DOHH2 (cell line): ENCODE measurements at regions not wholly inside any gene's neighbourhood (a gene's known extent, or its start where the extent isn't known, plus 50 kb on each side); places are given as distances from the start of the nearest gene placed in this dataset.

Experiments
- H3F3A ChIP-seq: fragments of 200-600 bp; sonication (generic), shearing (Covaris generic); 2 replicates; pipeline ENCODE4 v1.6.0; 2016; ENCODE audit warnings: antibody characterized with exemption, mild to moderate bottlenecking; ENCODE audit not compliant: control insufficient read depth, insufficient read depth
- H3K27ac ChIP-seq: fragments of 200-600 bp; sonication (generic); 2 replicates; pipeline ENCODE4 v1.5.1; 2014; ENCODE audit warnings: low read depth, mild to moderate bottlenecking, low read length, moderate library complexity
- H3K27me3 ChIP-seq: fragments of 200-600 bp; sonication (generic); 2 replicates; pipeline ENCODE4 v1.6.1; 2014; ENCODE audit warnings: mild to moderate bottlenecking, low read length, mixed read lengths; ENCODE audit not compliant: control insufficient read depth
- H3K36me3 ChIP-seq: fragments of 200-600 bp; sonication (generic); 2 replicates; pipeline ENCODE4 v1.6.1; 2014; ENCODE audit warnings: mild to moderate bottlenecking, low read length, moderate library complexity, mixed read lengths; ENCODE audit not compliant: control insufficient read depth
- H3K4me1 ChIP-seq: fragments of 200-600 bp; sonication (generic); 2 replicates; pipeline ENCODE4 v1.6.1; 2014; ENCODE audit warnings: mild to moderate bottlenecking, low read length, mixed read lengths; ENCODE audit not compliant: control insufficient read depth
- H3K4me2 ChIP-seq: fragments of 200-600 bp; sonication (generic); 2 replicates; pipeline ENCODE4 v1.6.0; 2014; ENCODE audit warnings: mild to moderate bottlenecking, low read length, moderate library complexity
- H3K4me3 ChIP-seq: fragments of 200-600 bp; sonication (generic); 2 replicates; pipeline ENCODE4 v1.5.1; 2014; ENCODE audit warnings: mild to moderate bottlenecking, low read length, mixed read lengths
- H3K79me2 ChIP-seq: fragments of 200-600 bp; sonication (generic); 2 replicates; pipeline ENCODE4 v1.6.1; 2014; ENCODE audit warnings: mild to moderate bottlenecking, low read length, mixed read lengths; ENCODE audit not compliant: control insufficient read depth
- H3K9me2 ChIP-seq: fragments of 200-600 bp; sonication (generic); replicated peaks from 2 replicates; pipeline ENCODE4 v1.6.1; 2014; ENCODE audit warnings: mild to moderate bottlenecking, low read length, mixed read lengths; ENCODE audit not compliant: control insufficient read depth
- H3K9me3 ChIP-seq: fragments of 200-600 bp; sonication (generic); 2 replicates; pipeline ENCODE4 v1.6.1; 2014; ENCODE audit warnings: antibody characterized with exemption, low read length, mixed read lengths; ENCODE audit not compliant: control insufficient read depth, insufficient read depth
- H4K20me1 ChIP-seq: fragments of 200-600 bp; sonication (generic); 2 replicates; pipeline ENCODE4 v1.6.0; 2014; ENCODE audit warnings: low read depth, mild to moderate bottlenecking, antibody characterized with exemption, low read length, moderate library complexity; ENCODE audit not compliant: control insufficient read depth, insufficient read depth
- CTCF ChIP-seq: fragments of 200-600 bp; sonication (generic); IDR thresholded peaks from one replicate; pipeline ENCODE4 v1.5.1; 2014; ENCODE audit warnings: antibody characterized with exemption, mild to moderate bottlenecking, low read depth, low read length; ENCODE audit not compliant: poor library complexity, severe bottlenecking
- EZH2phosphoT487 ChIP-seq: fragments of 200-600 bp; sonication (generic); IDR thresholded peaks from 2 replicates; pipeline ENCODE4 v1.6.1; 2017; ENCODE audit warnings: borderline replicate concordance, mild to moderate bottlenecking, antibody characterized with exemption, low read length, moderate library complexity, mixed read lengths

GRCh38 chr14:82595466-82595865 lies 1061.8 kb upstream of the SEL1L start:
- no peaks in the 10 kb centered on the region for H4K20me1 ChIP-seq
- no peak overlapping the region for H3K4me3 ChIP-seq
- H3K79me2 ChIP-seq: no peaks in the 10 kb centered on the region
- H3F3A ChIP-seq: no peaks in the 10 kb centered on the region
- H3K4me1 ChIP-seq: no peaks in the 10 kb centered on the region
- H3K9me3 ChIP-seq: no peaks in the 10 kb centered on the region
- no peaks in the 10 kb centered on the region for H3K9me2 ChIP-seq
- H3K27ac ChIP-seq: no peak overlapping the region
- no peak overlapping the region for H3K4me2 ChIP-seq
- H3K36me3 ChIP-seq: no peaks in the 10 kb centered on the region
- H3K27me3 ChIP-seq: no peaks in the 10 kb centered on the region
- TF ChIP-seq EZH2phosphoT487 (no peak), CTCF (no peak)

- H3K36me3 ChIP-seq: no peaks in the 10 kb centered on the region
- TF ChIP-seq CTCF (no peak), EZH2phosphoT487 (no peak)
- H3K4me1 ChIP-seq: no peaks in the 10 kb centered on the region
- no peak overlapping the region for H3K4me2 ChIP-seq
- no peaks in the 10 kb centered on the region for H3K9me3 ChIP-seq
- H3K27me3 ChIP-seq: no peaks in the 10 kb centered on the region
- no peaks in the 10 kb centered on the region for H4K20me1 ChIP-seq
- H3K27ac ChIP-seq: no peak overlapping the region
- no peaks in the 10 kb centered on the region for H3F3A ChIP-seq
- H3K4me3 ChIP-seq: no peak overlapping the region
- H3K79me2 ChIP-seq: no peaks in the 10 kb centered on the region
- H3K9me2 ChIP-seq: no peaks in the 10 kb centered on the region
These were observed 1069.1 kb upstream of the SEL1L start for GRCh38 chr14:82602794-82603193.

GRCh38 chr14:82604819-82605218 lies 1071.2 kb upstream of the SEL1L start:
- H3K27me3 ChIP-seq: no peaks in the 10 kb centered on the region
- H3K9me3 ChIP-seq: no peaks in the 10 kb centered on the region
- no peak overlapping the region for H3K4me2 ChIP-seq
- no peaks in the 10 kb centered on the region for H3K4me1 ChIP-seq
- no peaks in the 10 kb centered on the region for H3K9me2 ChIP-seq
- H3F3A ChIP-seq: no peaks in the 10 kb centered on the region
- H3K4me3 ChIP-seq: no peak overlapping the region
- H3K36me3 ChIP-seq: no peaks in the 10 kb centered on the region
- no peaks in the 10 kb centered on the region for H4K20me1 ChIP-seq
- H3K27ac ChIP-seq: no peak overlapping the region
- no peaks in the 10 kb centered on the region for H3K79me2 ChIP-seq
- no peak for TF ChIP-seq CTCF
- TF ChIP-seq EZH2phosphoT487: no peak
